HCT116 (cell line): ENCODE measurements at regions not wholly inside any gene's neighbourhood (a gene's known extent, or its start where the extent isn't known, plus 50 kb on each side); places are given as distances from the start of the nearest gene placed in this dataset.
"Not testable (repeated sequence)": the region's sequence is repeated elsewhere in the genome, so short reads cannot be mapped to it uniquely, and the experiment has no call there.

Experiments used
- ATAC-seq: fragments of 200-7000 bp; cut with Tn5 transposase; 2 replicates; pipeline ENCODE4 v1.9.1; 2020; ENCODE audit warnings: mild to moderate bottlenecking, moderate library complexity
- BruUV-seq: library from RNA; stranded (reverse); fragments of 400-500 nt; replicated peaks from 2 replicates; lab custom pipeline; 2021; lab: Mats Ljungman, UMichigan
- CTCF ChIA-PET: fragments of 300-600 bp; sonication (Branson Sonifier 250); formaldehyde crosslinking; loops from one replicate; lab custom pipeline; 2021; ENCODE audit warnings: antibody characterized with exemption; lab: Charles Lee
- POLR2A ChIA-PET: fragments of 300-600, 350-600 bp; sonication (Branson Sonifier 250); formaldehyde crosslinking; loops from one replicate; lab custom pipeline; 2021; ENCODE audit warnings: antibody characterized with exemption; lab: Charles Lee
- RAD21 ChIA-PET, 2 experiments: fragments of 300-600 bp; sonication (Branson Sonifier 250); formaldehyde crosslinking; loops; one replicate each; lab custom pipeline; 2023; ENCODE audit warnings: low total read pairs in 2 of 2; ENCODE audit not compliant: uncharacterized antibody in 2 of 2, unreplicated experiment in 2 of 2, low non-redundant PET in 1 of 2; lab: Charles Lee
- DNase-seq: peaks from one replicate; pipeline ENCODE4 v3.0.0-alpha.2; 2010; ENCODE audit warnings: low read depth, low spot score
- H2AFZ ChIP-seq: fragments of 200-600 bp; shearing (Covaris generic), sonication (generic); 2 replicates; pipeline ENCODE4 v1.6.1; 2017; ENCODE audit warnings: low read depth, mixed run types, mixed read lengths, antibody characterized with exemption, low read length; ENCODE audit not compliant: poor library complexity, severe bottlenecking
- H3K27ac ChIP-seq: 2 replicates; pipeline ENCODE4 v1.5.1; 2012; ENCODE audit warnings: low read depth, low read length
- H3K27me3 ChIP-seq: fragments of 200-600 bp; sonication (generic); 2 replicates; pipeline ENCODE4 v1.6.1; 2016; ENCODE audit warnings: mixed run types, low read length, mixed read lengths; ENCODE audit not compliant: insufficient read depth
- H3K36me3 ChIP-seq, 2 experiments: fragments of 200-500 bp in 1 of 2; fragments of 200-600 bp in 1 of 2; sonication (Bioruptor generic) in 1 of 2; sonication (generic) in 1 of 2; 2 replicates each; pipeline versions ENCODE4 v1.5.1 to v1.6.1; 2014 to 2016; ENCODE audit warnings: low read length in 2 of 2, inconsistent platforms in 1 of 2, mixed read lengths in 1 of 2, mixed run types in 1 of 2; ENCODE audit not compliant: insufficient read depth in 2 of 2, control insufficient read depth in 1 of 2
- H3K4me1 ChIP-seq, 2 experiments: fragments of 200-600 bp in 1 of 2; sonication (generic) in 1 of 2; 2 replicates each; pipeline versions ENCODE4 v1.5.1 to v1.6.1; 2012 to 2017; ENCODE audit warnings: low read length in 2 of 2, inconsistent platforms in 1 of 2, mild to moderate bottlenecking in 1 of 2, mixed read lengths in 1 of 2, mixed run types in 1 of 2, moderate library complexity in 1 of 2; ENCODE audit not compliant: insufficient read depth in 2 of 2, control insufficient read depth in 1 of 2
- H3K4me2 ChIP-seq: fragments of 200-600 bp; sonication (generic); 2 replicates; pipeline ENCODE4 v1.6.1; 2017; ENCODE audit warnings: mixed run types, low read length, mixed read lengths
- H3K4me3 ChIP-seq, 2 experiments: fragments of 200-600 bp in 1 of 2; sonication (generic) in 1 of 2; replicated peaks in 1 of 2; 2 replicates each; pipeline ENCODE4 v1.5.1; 2011 to 2016; ENCODE audit warnings: low read length in 2 of 2, control low read depth in 1 of 2, low read depth in 1 of 2, mild to moderate bottlenecking in 1 of 2, mixed read lengths in 1 of 2, mixed run types in 1 of 2
- H3K79me2 ChIP-seq: fragments of 200-600 bp; sonication (generic); 2 replicates; pipeline ENCODE4 v1.6.1; 2017; ENCODE audit warnings: mild to moderate bottlenecking, mixed run types, low read length, moderate library complexity, mixed read lengths; ENCODE audit not compliant: insufficient read depth
- H3K9ac ChIP-seq: fragments of 200-600 bp; sonication (generic); 2 replicates; pipeline ENCODE4 v1.6.1; 2016; ENCODE audit warnings: low read length, mixed read lengths
- H3K9me2 ChIP-seq: fragments of 200-600 bp; sonication (generic), shearing (Covaris generic); 2 replicates; pipeline ENCODE4 v1.6.1; 2017; ENCODE audit warnings: mixed run types, mild to moderate bottlenecking, moderate library complexity; ENCODE audit not compliant: insufficient read depth
- H3K9me3 ChIP-seq, 2 experiments: fragments of 200-500 bp in 1 of 2; fragments of 200-600 bp in 1 of 2; sonication (Bioruptor generic) in 1 of 2; sonication (generic) in 1 of 2; 2 replicates each; pipeline ENCODE4 v1.6.1; 2014 to 2017; ENCODE audit warnings: low read length in 2 of 2, mixed read lengths in 2 of 2, inconsistent platforms in 1 of 2, low read depth in 1 of 2, mild to moderate bottlenecking in 1 of 2, mixed run types in 1 of 2, moderate library complexity in 1 of 2; ENCODE audit not compliant: control insufficient read depth in 1 of 2, insufficient read depth in 1 of 2
- H4K20me1 ChIP-seq: fragments of 200-600 bp; sonication (generic), shearing (Covaris generic); 2 replicates; pipeline ENCODE4 v1.6.1; 2017; ENCODE audit warnings: mixed run types, mild to moderate bottlenecking, moderate library complexity; ENCODE audit not compliant: insufficient read depth
- CBX3 ChIP-seq: IDR thresholded peaks from 2 replicates; pipeline ENCODE4 v1.6.1; 2012; ENCODE audit warnings: low read depth
- EGR1 ChIP-seq: IDR thresholded peaks from 2 replicates; pipeline ENCODE4 v1.6.1; 2012; ENCODE audit warnings: low read depth
- ELF1 ChIP-seq: IDR thresholded peaks from 2 replicates; pipeline ENCODE4 v1.6.1; 2012; ENCODE audit warnings: low read depth, borderline replicate concordance
- FOSL1 ChIP-seq: IDR thresholded peaks from 2 replicates; pipeline ENCODE4 v1.6.1; 2012; ENCODE audit warnings: low read depth
- POLR2A ChIP-seq: IDR thresholded peaks from 2 replicates; pipeline ENCODE4 v1.7.0; 2011; ENCODE audit warnings: borderline replicate concordance; ENCODE audit not compliant: insufficient read depth, insufficient read length; ENCODE audit errors: extremely low read depth
- RAD21 ChIP-seq: IDR thresholded peaks from 2 replicates; pipeline ENCODE4 v1.6.1; 2012; ENCODE audit warnings: low read depth, mild to moderate bottlenecking
- REST ChIP-seq: IDR thresholded peaks from 2 replicates; pipeline ENCODE4 v1.6.1; 2012; ENCODE audit warnings: low read depth
- SP1 ChIP-seq: IDR thresholded peaks from 2 replicates; pipeline ENCODE4 v1.6.1; 2012; ENCODE audit warnings: low read depth
- TCF7L2 ChIP-seq: IDR thresholded peaks from 2 replicates; pipeline ENCODE4 v1.7.0; 2011; ENCODE audit warnings: borderline replicate concordance, inconsistent platforms; ENCODE audit not compliant: insufficient read depth, insufficient read length; ENCODE audit errors: extremely low read depth
- ZBTB33 ChIP-seq: IDR thresholded peaks from 2 replicates; pipeline ENCODE4 v1.6.1; 2011; ENCODE audit warnings: mild to moderate bottlenecking, low read length, moderate library complexity; ENCODE audit not compliant: insufficient replicate concordance; ENCODE audit errors: extremely low read depth
- ZFX ChIP-seq: fragments of 450-650 bp; IDR thresholded peaks from 2 replicates; pipeline ENCODE4 v1.6.1; 2017
- ZNF274 ChIP-seq: fragments of 200-500 bp; sonication (Bioruptor generic); IDR thresholded peaks from 2 replicates; pipeline ENCODE4 v1.6.1; 2014; ENCODE audit warnings: mild to moderate bottlenecking, low read depth, low read length, inconsistent platforms
- intact Hi-C: fragments of 100-400 bp; cut with micrococcal nuclease; formaldehyde crosslinking; loops from 2 replicates; pipeline ENCODE4 v1.10.0; 2022
- TF ChIP-seq, protein P1 (sequence below), 3 experiments: fragments of 200-600 bp in 1 of 3; sonication (generic) in 1 of 3; IDR thresholded peaks in 2 of 3; conservative IDR thresholded peaks in 1 of 3; 2 replicates each; pipeline ENCODE4 v1.5.1; 2012 to 2017; ENCODE audit warnings: low read depth in 2 of 3, low read length in 2 of 3, antibody characterized with exemption in 1 of 3, borderline replicate concordance in 1 of 3, control low read depth in 1 of 3, mild to moderate bottlenecking in 1 of 3, mixed read lengths in 1 of 3, mixed run types in 1 of 3, moderate library complexity in 1 of 3; ENCODE audit not compliant: insufficient read depth in 1 of 3

DNA sequence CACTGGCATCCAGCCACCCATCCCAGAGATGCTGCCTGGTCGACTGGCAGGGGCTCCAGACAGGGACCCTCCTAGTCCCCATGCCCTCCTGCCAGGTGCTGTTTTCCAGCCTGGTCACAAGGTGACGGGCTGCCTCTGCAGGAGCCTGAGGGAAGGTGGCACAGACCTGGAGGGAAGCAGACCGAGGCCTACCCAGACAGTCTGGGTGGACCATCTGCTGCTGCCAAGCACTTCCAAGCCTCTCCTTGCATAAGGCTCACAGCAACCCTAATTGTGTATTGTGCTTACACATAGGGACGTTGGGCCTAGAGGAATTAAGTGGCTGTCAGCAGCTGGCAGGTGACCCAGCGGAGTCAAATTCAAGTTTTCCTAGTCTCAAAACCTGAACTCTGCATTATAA, 90.1 kb upstream of the KCNJ18 start:
- Histone ChIP-seq H3K36me3 (no peaks in the 10 kb centered on the region), H3K9me3 (no peaks in the 10 kb centered on the region), H3K9ac (no peak overlapping the region), H3K79me2 (no peaks in the 10 kb centered on the region), H3K4me2 (no peak overlapping the region), H3K27me3 (no peaks in the 10 kb centered on the region; the same call in 1 of the 2 replicates), H4K20me1 (no peaks in the 10 kb centered on the region), H3K9me2 (no peaks in the 10 kb centered on the region), H2AFZ (no peak overlapping the region), H3K27ac (no peak overlapping the region), H3K4me3 (no peak overlapping the region), H3K4me1 (no peaks in the 10 kb centered on the region)
- CTCF ChIA-PET, result no interaction called here
- no peak for TF ChIP-seq ZFX
- TF ChIP-seq, protein P1, sequence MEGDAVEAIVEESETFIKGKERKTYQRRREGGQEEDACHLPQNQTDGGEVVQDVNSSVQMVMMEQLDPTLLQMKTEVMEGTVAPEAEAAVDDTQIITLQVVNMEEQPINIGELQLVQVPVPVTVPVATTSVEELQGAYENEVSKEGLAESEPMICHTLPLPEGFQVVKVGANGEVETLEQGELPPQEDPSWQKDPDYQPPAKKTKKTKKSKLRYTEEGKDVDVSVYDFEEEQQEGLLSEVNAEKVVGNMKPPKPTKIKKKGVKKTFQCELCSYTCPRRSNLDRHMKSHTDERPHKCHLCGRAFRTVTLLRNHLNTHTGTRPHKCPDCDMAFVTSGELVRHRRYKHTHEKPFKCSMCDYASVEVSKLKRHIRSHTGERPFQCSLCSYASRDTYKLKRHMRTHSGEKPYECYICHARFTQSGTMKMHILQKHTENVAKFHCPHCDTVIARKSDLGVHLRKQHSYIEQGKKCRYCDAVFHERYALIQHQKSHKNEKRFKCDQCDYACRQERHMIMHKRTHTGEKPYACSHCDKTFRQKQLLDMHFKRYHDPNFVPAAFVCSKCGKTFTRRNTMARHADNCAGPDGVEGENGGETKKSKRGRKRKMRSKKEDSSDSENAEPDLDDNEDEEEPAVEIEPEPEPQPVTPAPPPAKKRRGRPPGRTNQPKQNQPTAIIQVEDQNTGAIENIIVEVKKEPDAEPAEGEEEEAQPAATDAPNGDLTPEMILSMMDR (IDR thresholded peaks at IDR 0.05 in 2 of 3, conservative IDR thresholded peaks at IDR 0.05 in 1 of 3; ENCODE audit: borderline replicate concordance in 1 of 3, insufficient read depth in 1 of 3, low read depth in 2 of 3, low read length in 2 of 3), result no peak
- TF ChIP-seq SP1, result no peak
- TF ChIP-seq EGR1, result no peak
- no peak for TF ChIP-seq POLR2A
- no peak for TF ChIP-seq REST
- TF ChIP-seq RAD21, result no peak
- no peak for TF ChIP-seq ZBTB33
- no peak for TF ChIP-seq CBX3
- TF ChIP-seq FOSL1, result no peak
- no peak for TF ChIP-seq ELF1
- TF ChIP-seq ZNF274, result no peak
- no peak for TF ChIP-seq TCF7L2
- POLR2A ChIA-PET, result no interaction called here
- DNase-seq, result no peak
- ATAC-seq, result no peak
- intact Hi-C loops, result no loop called here
- RAD21 ChIA-PET, result no interaction called here
- BruUV-seq, result no TSS peak

DNA sequence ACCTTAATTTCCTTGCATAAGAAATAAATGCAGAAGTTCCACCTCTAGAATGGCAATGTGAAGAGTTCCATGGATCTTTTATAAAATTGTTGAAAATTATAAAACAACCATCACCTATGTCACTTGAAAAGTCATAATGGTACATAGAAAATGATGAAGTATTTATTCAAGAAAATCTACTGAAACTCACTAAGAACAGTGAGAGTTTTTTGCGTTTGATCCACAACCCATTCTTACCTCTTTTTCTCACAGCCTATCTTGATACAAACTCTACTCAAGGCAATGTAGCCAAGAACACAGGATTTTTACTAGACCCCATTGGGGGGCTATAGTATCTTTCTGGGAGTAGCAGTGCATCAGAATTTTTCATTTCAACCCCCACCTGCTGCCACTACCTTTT, 89.0 kb upstream of the KCNJ18 start:
- intact Hi-C loops, H3K27me3 ChIP-seq, ATAC-seq: not testable (repeated sequence)

More for the DNA sequence above, 89.0 kb upstream of the KCNJ18 start:
- H3K9me2 ChIP-seq, H3K9me3 ChIP-seq, POLR2A ChIA-PET, H3K4me2 ChIP-seq, BruUV-seq, H3K9ac ChIP-seq, CTCF ChIA-PET, H3K4me3 ChIP-seq, RAD21 ChIA-PET, H3K79me2 ChIP-seq, H3K36me3 ChIP-seq, H4K20me1 ChIP-seq, H3K4me1 ChIP-seq, H3K27ac ChIP-seq, H2AFZ ChIP-seq, DNase-seq: not testable (repeated sequence)
